HepG2 (cell line): ENCODE measurements at regions not wholly inside any gene's neighbourhood (a gene's known extent, or its start where the extent isn't known, plus 50 kb on each side); places are given as distances from the start of the nearest gene placed in this dataset.

Experiments
- ATAC-seq: fragments of 200-7000 bp; cut with Tn5 transposase; 3 replicates; pipeline ENCODE4 v1.9.1; 2020; ENCODE audit warnings: mild to moderate bottlenecking, moderate library complexity
- BruUV-seq: library from RNA; stranded (reverse); fragments of 400-500 nt; replicated peaks from 2 replicates; lab custom pipeline; 2021; lab: Mats Ljungman, UMichigan
- CTCF ChIA-PET: fragments of 300-600 bp; formaldehyde crosslinking; extraction: SDS; loops from one replicate; lab custom pipeline; 2021; ENCODE audit warnings: low total read pairs, inconsistent platforms, low intra/inter-chr PET ratio; lab: Yijun Ruan, JAX
- POLR2A ChIA-PET: fragments of 350-600 bp; sonication (Branson Sonifier 250); formaldehyde crosslinking; loops from one replicate; lab custom pipeline; 2020; ENCODE audit warnings: antibody characterized with exemption, inconsistent platforms; lab: Yijun Ruan, JAX
- DNase-seq: peaks from one replicate; pipeline ENCODE4 v3.0.0-alpha.2; 2015; ENCODE audit warnings: low spot score
- FAIRE-seq: peaks from 3 replicates; lab custom pipeline; 2011; peaks lifted over from hg19 to GRCh38; lab: Jason Lieb, UNC
- H2AFZ ChIP-seq: one replicate; pipeline ENCODE4 v1.6.1; 2011; ENCODE audit warnings: low read length, inconsistent platforms
- H3K27ac ChIP-seq: fragments of 300-600 bp; 3 replicates; pipeline ENCODE4 v1.8.0; 2011; ENCODE audit warnings: mixed run types, mild to moderate bottlenecking, mixed read lengths, low read length, inconsistent platforms; ENCODE audit not compliant: insufficient read depth; ENCODE audit errors: extremely low read length
- H3K27me3 ChIP-seq, 2 experiments: fragments of 200-600 bp in 1 of 2; 2 replicates in 1 of 2; 3 replicates in 1 of 2; pipeline versions ENCODE4 v1.6.0 to v1.8.0; 2011; ENCODE audit warnings: low read length in 2 of 2, mild to moderate bottlenecking in 2 of 2, moderate library complexity in 2 of 2, inconsistent platforms in 1 of 2; ENCODE audit not compliant: insufficient read depth in 2 of 2, control insufficient read depth in 1 of 2
- H3K36me3 ChIP-seq, 2 experiments: fragments of 200-600 bp in 1 of 2; replicated peaks in 1 of 2; 2 replicates in 1 of 2; 3 replicates in 1 of 2; pipeline versions ENCODE4 v1.5.1 to v1.8.0; 2011; ENCODE audit warnings: low read length in 2 of 2, inconsistent platforms in 1 of 2; ENCODE audit not compliant: insufficient read depth in 2 of 2, control insufficient read depth in 1 of 2
- H3K4me1 ChIP-seq: 2 replicates; pipeline ENCODE4 v1.5.1; 2012; ENCODE audit warnings: low read length, inconsistent platforms; ENCODE audit not compliant: insufficient read depth
- H3K4me2 ChIP-seq: 2 replicates; pipeline ENCODE4 v1.6.0; 2011; ENCODE audit warnings: low read depth, low read length, inconsistent platforms
- H3K4me3 ChIP-seq, 3 experiments: fragments of 200-600 bp in 1 of 3; sonication (generic), shearing (Covaris generic) in 1 of 3; replicated peaks in 1 of 3; 2 replicates each; pipeline ENCODE4 v1.5.1; 2011 to 2016; ENCODE audit warnings: low read length in 3 of 3, inconsistent platforms in 2 of 3, low read depth in 2 of 3, mild to moderate bottlenecking in 2 of 3, control low read depth in 1 of 3, mixed read lengths in 1 of 3; ENCODE audit not compliant: insufficient read depth in 1 of 3
- H3K79me2 ChIP-seq: one replicate; pipeline ENCODE4 v1.6.1; 2011; ENCODE audit warnings: low read length, inconsistent platforms; ENCODE audit not compliant: insufficient read depth
- H3K9ac ChIP-seq: 2 replicates; pipeline ENCODE4 v1.6.0; 2011; ENCODE audit warnings: mild to moderate bottlenecking, low read depth, low read length, inconsistent platforms; ENCODE audit not compliant: insufficient read depth
- H3K9me3 ChIP-seq: 2 replicates; pipeline ENCODE4 v1.5.1; 2012; ENCODE audit warnings: mild to moderate bottlenecking, low read length
- H4K20me1 ChIP-seq: 2 replicates; pipeline ENCODE4 v1.6.0; 2011; ENCODE audit warnings: inconsistent platforms, mild to moderate bottlenecking, low read length, moderate library complexity; ENCODE audit not compliant: insufficient read depth
- AGO2 ChIP-seq: fragments of 200-400 bp; formaldehyde crosslinking; optimal IDR thresholded peaks from 2 replicates; pipeline ENCODE3; 2017; ENCODE audit warnings: mild to moderate bottlenecking, low read depth, low read length, moderate library complexity
- ATF7 ChIP-seq, 2 experiments: fragments of 450-650 bp in 1 of 2; sonication (generic) in 1 of 2; formaldehyde crosslinking in 1 of 2; IDR thresholded peaks; 2 replicates each; pipeline versions ENCODE4 v1.4.0 to v1.6.1; 2016 to 2020; ENCODE audit warnings: antibody characterized with exemption in 1 of 2, mild to moderate bottlenecking in 1 of 2, missing genetic modification reagents in 1 of 2
- NFIB ChIP-seq: sonication (generic); formaldehyde crosslinking; IDR thresholded peaks from 2 replicates; pipeline ENCODE4 v1.9.0; 2021; ENCODE audit warnings: missing genetic modification reagents, mild to moderate bottlenecking, borderline replicate concordance
- SKIL ChIP-seq: sonication (generic); formaldehyde crosslinking; IDR thresholded peaks from 2 replicates; pipeline ENCODE4 v1.8.0; 2022; ENCODE audit warnings: missing genetic modification reagents, mild to moderate bottlenecking, moderate library complexity, borderline replicate concordance
- THRA ChIP-seq: sonication (generic); formaldehyde crosslinking; IDR thresholded peaks from 2 replicates; pipeline ENCODE4 v1.4.0; 2020; ENCODE audit warnings: missing genetic modification reagents, borderline replicate concordance
- ZNF253 ChIP-seq: sonication (generic); formaldehyde crosslinking; IDR thresholded peaks from 2 replicates; pipeline ENCODE4 v1.8.0; 2022; ENCODE audit warnings: mild to moderate bottlenecking, missing genetic modification reagents, borderline replicate concordance
- ZNF512B ChIP-seq: sonication (generic); formaldehyde crosslinking; IDR thresholded peaks from 2 replicates; pipeline ENCODE4 v1.5.1; 2020; ENCODE audit warnings: missing genetic modification reagents, mild to moderate bottlenecking, borderline replicate concordance
- ZNF660 ChIP-seq: sonication (generic); formaldehyde crosslinking; IDR thresholded peaks from 2 replicates; pipeline ENCODE4 v1.5.1; 2020; ENCODE audit warnings: mild to moderate bottlenecking, low read depth, missing genetic modification reagents, borderline replicate concordance
- ZSCAN30 ChIP-seq: sonication (generic); formaldehyde crosslinking; IDR thresholded peaks from 2 replicates; pipeline ENCODE4 v1.5.0; 2020; ENCODE audit warnings: mild to moderate bottlenecking, missing genetic modification reagents
- WGBS: methylation state at CpG from one replicate; pipeline ENCODE4 v1.1.6; 2017; ENCODE audit warnings: low lambda C conversion rate; 5-methylcytosine and 5-hydroxymethylcytosine counted together
- in situ Hi-C: cut with HindIII; loops from 2 replicates; pipeline ENCODE4 v1.10.0; 2017; ENCODE audit warnings: low pct_unique_long_range_greater_than_20kb; ENCODE audit not compliant: extremely low pct_ligation_motif_present
- intact Hi-C: fragments of 100-400 bp; cut with micrococcal nuclease; formaldehyde crosslinking; loops from one replicate; pipeline ENCODE4 v1.10.0; 2022; ENCODE audit not compliant: unreplicated experiment
- TF ChIP-seq, protein P1 (sequence below): sonication (generic); formaldehyde crosslinking; IDR thresholded peaks from 2 replicates; pipeline ENCODE4 v1.5.0; 2020; ENCODE audit warnings: missing genetic modification reagents
- TF ChIP-seq, protein P2 (sequence below): sonication (generic); formaldehyde crosslinking; IDR thresholded peaks from 2 replicates; pipeline ENCODE4 v1.8.0; 2022; ENCODE audit warnings: mild to moderate bottlenecking, missing genetic modification reagents
- TF ChIP-seq, protein P3 (sequence below): sonication (generic); formaldehyde crosslinking; IDR thresholded peaks from 2 replicates; pipeline ENCODE4 v1.9.0; 2021; ENCODE audit warnings: missing genetic modification reagents, mild to moderate bottlenecking, borderline replicate concordance

- ATAC-seq (no peak), DNase-seq (no peak), FAIRE-seq (no peak)
- in situ Hi-C loops = no loop called here
- no peak overlapping the region for H3K4me2 ChIP-seq
- H4K20me1 ChIP-seq = no peaks in the 10 kb centered on the region
- intact Hi-C loops = no loop called here
- ChIA-PET CTCF (no interaction called here), POLR2A (no interaction called here)
- no peak overlapping the region for H3K4me3 ChIP-seq
- H3K27me3 ChIP-seq = peaks cover 0 to 1% of the 10 kb centered on the region in 2 experiments; a peak in 1 of 5 replicates
- no peak overlapping the region for H3K27ac ChIP-seq
- no peaks in the 10 kb centered on the region for H3K4me1 ChIP-seq
- H3K79me2 ChIP-seq = no peaks in the 10 kb centered on the region
- no TSS peak for BruUV-seq
- no peaks in the 10 kb centered on the region for H3K9me3 ChIP-seq
- no peak overlapping the region for H2AFZ ChIP-seq
- TF ChIP-seq ZNF660 (no peak), ZNF253 (CRISPR knock-in tag) (no peak), NFIB (CRISPR knock-in tag) (no peak), SKIL (CRISPR knock-in tag) (no peak), THRA (CRISPR knock-in tag) (no peak), ZSCAN30 (CRISPR knock-in tag) (no peak), AGO2 (no peak), ATF7 (IDR thresholded peaks at IDR 0.05) (no peak), ATF7 (CRISPR knock-in tag; IDR thresholded peaks at IDR 0.05) (no peak), ZNF512B (CRISPR knock-in tag) (no peak)
- TF ChIP-seq, protein P1, sequence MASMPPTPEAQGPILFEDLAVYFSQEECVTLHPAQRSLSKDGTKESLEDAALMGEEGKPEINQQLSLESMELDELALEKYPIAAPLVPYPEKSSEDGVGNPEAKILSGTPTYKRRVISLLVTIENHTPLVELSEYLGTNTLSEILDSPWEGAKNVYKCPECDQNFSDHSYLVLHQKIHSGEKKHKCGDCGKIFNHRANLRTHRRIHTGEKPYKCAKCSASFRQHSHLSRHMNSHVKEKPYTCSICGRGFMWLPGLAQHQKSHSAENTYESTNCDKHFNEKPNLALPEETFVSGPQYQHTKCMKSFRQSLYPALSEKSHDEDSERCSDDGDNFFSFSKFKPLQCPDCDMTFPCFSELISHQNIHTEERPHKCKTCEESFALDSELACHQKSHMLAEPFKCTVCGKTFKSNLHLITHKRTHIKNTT = no peak
- TF ChIP-seq, protein P2, sequence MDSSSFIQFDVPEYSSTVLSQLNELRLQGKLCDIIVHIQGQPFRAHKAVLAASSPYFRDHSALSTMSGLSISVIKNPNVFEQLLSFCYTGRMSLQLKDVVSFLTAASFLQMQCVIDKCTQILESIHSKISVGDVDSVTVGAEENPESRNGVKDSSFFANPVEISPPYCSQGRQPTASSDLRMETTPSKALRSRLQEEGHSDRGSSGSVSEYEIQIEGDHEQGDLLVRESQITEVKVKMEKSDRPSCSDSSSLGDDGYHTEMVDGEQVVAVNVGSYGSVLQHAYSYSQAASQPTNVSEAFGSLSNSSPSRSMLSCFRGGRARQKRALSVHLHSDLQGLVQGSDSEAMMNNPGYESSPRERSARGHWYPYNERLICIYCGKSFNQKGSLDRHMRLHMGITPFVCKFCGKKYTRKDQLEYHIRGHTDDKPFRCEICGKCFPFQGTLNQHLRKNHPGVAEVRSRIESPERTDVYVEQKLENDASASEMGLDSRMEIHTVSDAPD = no peak
- TF ChIP-seq, protein P3, sequence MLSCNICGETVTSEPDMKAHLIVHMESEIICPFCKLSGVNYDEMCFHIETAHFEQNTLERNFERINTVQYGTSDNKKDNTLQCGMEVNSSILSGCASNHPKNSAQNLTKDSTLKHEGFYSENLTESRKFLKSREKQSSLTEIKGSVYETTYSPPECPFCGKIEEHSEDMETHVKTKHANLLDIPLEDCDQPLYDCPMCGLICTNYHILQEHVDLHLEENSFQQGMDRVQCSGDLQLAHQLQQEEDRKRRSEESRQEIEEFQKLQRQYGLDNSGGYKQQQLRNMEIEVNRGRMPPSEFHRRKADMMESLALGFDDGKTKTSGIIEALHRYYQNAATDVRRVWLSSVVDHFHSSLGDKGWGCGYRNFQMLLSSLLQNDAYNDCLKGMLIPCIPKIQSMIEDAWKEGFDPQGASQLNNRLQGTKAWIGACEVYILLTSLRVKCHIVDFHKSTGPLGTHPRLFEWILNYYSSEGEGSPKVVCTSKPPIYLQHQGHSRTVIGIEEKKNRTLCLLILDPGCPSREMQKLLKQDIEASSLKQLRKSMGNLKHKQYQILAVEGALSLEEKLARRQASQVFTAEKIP (CRISPR knock-in tag) = no peak
- no peaks in the 10 kb centered on the region for H3K36me3 ChIP-seq
- no peak overlapping the region for H3K9ac ChIP-seq
- WGBS = 50% methylated on average over 1 of the region's 4 CpGs
These were observed 184.1 kb upstream of the TLE3 start for GRCh38 chr15:70281811-70282307.
